H9 (cell line): ENCODE measurements at regions not wholly inside any gene's neighbourhood (a gene's known extent, or its start where the extent isn't known, plus 50 kb on each side); places are given as distances from the start of the nearest gene placed in this dataset.

Experiments
- DNase-seq: peaks from one replicate; pipeline ENCODE4 v3.0.0-alpha.2; 2017
- H2AFZ ChIP-seq: one replicate; pipeline ENCODE4 v1.6.1; 2013; ENCODE audit warnings: mild to moderate bottlenecking, low read length, control low read depth, moderate library complexity
- H2AK5ac ChIP-seq: 2 replicates; pipeline ENCODE4 v1.6.1; 2013; ENCODE audit warnings: low read length, control low read depth, mixed read lengths; ENCODE audit not compliant: insufficient read length
- H2BK120ac ChIP-seq: one replicate; pipeline ENCODE4 v1.6.1; 2013; ENCODE audit warnings: low read depth, mild to moderate bottlenecking, low read length, control low read depth, inconsistent platforms; ENCODE audit not compliant: poor library complexity, severe bottlenecking
- H2BK12ac ChIP-seq: 2 replicates; pipeline ENCODE4 v1.6.1; 2013; ENCODE audit warnings: low read length, control low read depth, mixed read lengths, low read depth; ENCODE audit not compliant: insufficient read length
- H2BK15ac ChIP-seq: 2 replicates; pipeline ENCODE4 v1.6.1; 2013; ENCODE audit warnings: low read depth, low read length, control low read depth
- H2BK20ac ChIP-seq: one replicate; pipeline ENCODE4 v1.6.1; 2013; ENCODE audit warnings: low read depth, mild to moderate bottlenecking, low read length, control low read depth, inconsistent platforms; ENCODE audit not compliant: poor library complexity, severe bottlenecking
- H2BK5ac ChIP-seq: 2 replicates; pipeline ENCODE4 v1.6.1; 2013; ENCODE audit warnings: low read length, control low read depth, mixed read lengths; ENCODE audit not compliant: insufficient read length
- H3K14ac ChIP-seq: 2 replicates; pipeline ENCODE4 v1.6.1; 2013; ENCODE audit warnings: low read length, control low read depth; ENCODE audit not compliant: insufficient read depth
- H3K18ac ChIP-seq: 2 replicates; pipeline ENCODE4 v1.6.1; 2013; ENCODE audit warnings: low read depth, mild to moderate bottlenecking, mixed read lengths, low read length, control low read depth; ENCODE audit not compliant: insufficient read length
- H3K23ac ChIP-seq: 2 replicates; pipeline ENCODE4 v1.6.1; 2013; ENCODE audit warnings: low read length, control low read depth, mixed read lengths, low read depth; ENCODE audit not compliant: insufficient read length
- H3K23me2 ChIP-seq: 2 replicates; pipeline ENCODE4 v1.6.1; 2013; ENCODE audit warnings: low read depth, mild to moderate bottlenecking, mixed read lengths, low read length, control low read depth; ENCODE audit not compliant: insufficient read length, poor library complexity, severe bottlenecking
- H3K27ac ChIP-seq: 2 replicates; pipeline ENCODE4 v1.5.1; 2013; ENCODE audit warnings: low read length, control low read depth, mixed read lengths, low read depth; ENCODE audit not compliant: insufficient read length
- H3K27me3 ChIP-seq: 2 replicates; pipeline ENCODE4 v1.6.1; 2013; ENCODE audit warnings: low read length, control low read depth, inconsistent platforms; ENCODE audit not compliant: insufficient read depth
- H3K4ac ChIP-seq: 2 replicates; pipeline ENCODE4 v1.6.1; 2013; ENCODE audit warnings: low read depth, mild to moderate bottlenecking, control low read depth, inconsistent platforms, low read length, moderate library complexity
- H3K4me1 ChIP-seq: 2 replicates; pipeline ENCODE4 v1.6.1; 2013; ENCODE audit warnings: low read length, control low read depth, inconsistent platforms; ENCODE audit not compliant: insufficient read depth
- H3K4me2 ChIP-seq: 2 replicates; pipeline ENCODE4 v1.6.1; 2013; ENCODE audit warnings: low read length, control low read depth, mixed read lengths; ENCODE audit not compliant: insufficient read length, insufficient read depth
- H3K56ac ChIP-seq: 2 replicates; pipeline ENCODE4 v1.6.1; 2013; ENCODE audit warnings: low read depth, mild to moderate bottlenecking, mixed read lengths, low read length, control low read depth; ENCODE audit not compliant: insufficient read length
- H3K79me1 ChIP-seq: 2 replicates; pipeline ENCODE4 v1.6.1; 2013; ENCODE audit warnings: low read depth, mild to moderate bottlenecking, moderate library complexity, low read length, control low read depth, inconsistent platforms; ENCODE audit not compliant: insufficient read depth, poor library complexity, severe bottlenecking
- H3K79me2 ChIP-seq: 2 replicates; pipeline ENCODE4 v1.6.1; 2013; ENCODE audit warnings: low read length, control low read depth, inconsistent platforms; ENCODE audit not compliant: insufficient read depth
- H3K9ac ChIP-seq: 2 replicates; pipeline ENCODE4 v1.6.1; 2013; ENCODE audit warnings: low read length, control low read depth, mixed read lengths; ENCODE audit not compliant: insufficient read length; ENCODE audit errors: extremely low read depth
- H3K9me3 ChIP-seq: one replicate; pipeline ENCODE4 v1.6.1; 2013; ENCODE audit warnings: low read depth, low read length, inconsistent platforms; ENCODE audit not compliant: control insufficient read depth
- H3T11ph ChIP-seq: one replicate; pipeline ENCODE4 v1.6.1; 2013; ENCODE audit warnings: mild to moderate bottlenecking, low read length, control low read depth, inconsistent platforms
- H4K20me1 ChIP-seq: one replicate; pipeline ENCODE4 v1.6.1; 2013; ENCODE audit not compliant: control insufficient read depth, insufficient read length, insufficient read depth
- H4K5ac ChIP-seq: 2 replicates; pipeline ENCODE4 v1.6.1; 2013; ENCODE audit warnings: low read depth, mild to moderate bottlenecking, mixed read lengths, low read length, control low read depth; ENCODE audit not compliant: insufficient read length
- H4K8ac ChIP-seq: replicated peaks from 2 replicates; pipeline ENCODE4 v1.6.1; 2013; ENCODE audit warnings: low read length, control low read depth, mixed read lengths, low read depth; ENCODE audit not compliant: insufficient read length
- H4K91ac ChIP-seq: 2 replicates; pipeline ENCODE4 v1.6.1; 2013; ENCODE audit warnings: low read depth, mild to moderate bottlenecking, moderate library complexity, mixed read lengths, low read length, control low read depth; ENCODE audit not compliant: insufficient read length
- H3K27ac Mint-ChIP-seq, 3 experiments: 2 replicates in 2 of 3; 3 replicates in 1 of 3; pipeline ENCODE4 v1.8.0; 2020 to 2021; ENCODE audit warnings: mixed read lengths in 3 of 3, mild to moderate bottlenecking in 1 of 3, moderate library complexity in 1 of 3
- H3K27me3 Mint-ChIP-seq: 2 replicates; pipeline ENCODE4 v1.8.0; 2021; ENCODE audit warnings: low read depth, mild to moderate bottlenecking, moderate library complexity, mixed read lengths
- H3K36me3 Mint-ChIP-seq, 3 experiments: 2 replicates in 2 of 3; 3 replicates in 1 of 3; pipeline ENCODE4 v1.8.0; 2020 to 2021; ENCODE audit warnings: low read depth in 3 of 3, mixed read lengths in 3 of 3; ENCODE audit not compliant: insufficient read depth in 1 of 3
- H3K4me1 Mint-ChIP-seq, 2 experiments: 2 replicates each; pipeline ENCODE4 v1.8.0; 2020; ENCODE audit warnings: mixed read lengths in 2 of 2
- H3K4me3 Mint-ChIP-seq, 2 experiments: 2 replicates in 1 of 2; 3 replicates in 1 of 2; pipeline ENCODE4 v1.8.0; 2020 to 2021; ENCODE audit warnings: mild to moderate bottlenecking in 2 of 2, mixed read lengths in 2 of 2, moderate library complexity in 1 of 2
- H3K9me3 Mint-ChIP-seq, 2 experiments: 2 replicates in 1 of 2; 3 replicates in 1 of 2; pipeline ENCODE4 v1.8.0; 2020; ENCODE audit warnings: mild to moderate bottlenecking in 2 of 2, mixed read lengths in 2 of 2, moderate library complexity in 1 of 2
- CTCF ChIP-seq: fragments of 200-600 bp; sonication (generic); conservative IDR thresholded peaks from 3 replicates; pipeline ENCODE4 v1.8.0; 2021; ENCODE audit warnings: antibody characterized with exemption, mild to moderate bottlenecking
- WGBS: extraction: QIAGEN DNeasy Blood & Tissue Kit; methylation state at CpG from one replicate; pipeline ENCODE4 v1.1.7; 2013; ENCODE audit warnings: missing lambda C conversion rate, low lambda C conversion rate, mixed read lengths; ENCODE audit not compliant: insufficient read length; ENCODE audit errors: extremely low coverage; 5-methylcytosine and 5-hydroxymethylcytosine counted together

DNA sequence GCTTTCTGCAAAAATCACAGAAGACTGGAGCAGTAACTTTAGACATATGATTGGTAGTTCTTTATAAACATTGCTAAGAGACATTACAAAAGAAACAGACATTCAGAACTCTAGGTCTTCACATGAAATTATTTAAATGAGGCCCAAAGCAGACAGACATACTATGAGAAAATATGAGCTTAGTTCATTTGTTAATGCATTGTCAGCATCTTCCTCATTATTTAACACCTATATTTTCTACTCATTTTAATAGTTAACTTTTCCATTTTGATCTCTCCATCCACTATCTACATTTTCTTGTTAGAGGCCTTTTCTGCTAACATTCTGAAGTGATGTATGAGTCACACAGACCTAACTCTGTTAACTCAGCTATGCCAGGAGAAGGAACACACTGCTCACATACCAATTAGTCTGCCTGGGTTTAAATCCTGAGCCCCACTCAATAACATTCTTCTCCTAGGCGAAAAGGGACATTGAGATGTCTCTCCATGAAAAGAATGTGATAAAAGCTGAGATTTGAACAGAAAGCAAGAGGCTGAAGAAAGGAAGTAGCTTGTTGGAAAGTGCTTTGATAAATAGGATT is 400.3 kb upstream of the PKDCC start:
- Histone ChIP-seq H4K5ac (no peak overlapping the region), H3T11ph (no peak overlapping the region), H3K18ac (no peak overlapping the region), H3K79me2 (no peaks in the 10 kb centered on the region), H3K23ac (no peak overlapping the region), H3K56ac (no peak overlapping the region), H2BK12ac (no peak overlapping the region), H3K4ac (no peak overlapping the region), H2AFZ (no peak overlapping the region), H3K14ac (no peak overlapping the region), H4K20me1 (no peaks in the 10 kb centered on the region), H3K79me1 (no peaks in the 10 kb centered on the region), H2BK120ac (no peak overlapping the region), H2AK5ac (no peak overlapping the region), H4K8ac (no peak overlapping the region), H2BK15ac (no peak overlapping the region), H3K23me2 (no peaks in the 10 kb centered on the region), H2BK5ac (no peak overlapping the region), H3K27ac (no peak overlapping the region), H3K27me3 (no peaks in the 10 kb centered on the region), H3K4me2 (no peak overlapping the region), H4K91ac (no peak overlapping the region), H2BK20ac (no peak overlapping the region), H3K9me3 (no peaks in the 10 kb centered on the region), H3K4me1 (no peaks in the 10 kb centered on the region), H3K9ac (no peak overlapping the region)
- WGBS: no CpG with 5 or more reads among the region's 1 CpG
- H3K4me1 Mint-ChIP-seq: no peaks in the 10 kb centered on the region
- H3K27ac Mint-ChIP-seq: no peak overlapping the region
- no peak for TF ChIP-seq CTCF
- no peaks in the 10 kb centered on the region for H3K9me3 Mint-ChIP-seq
- DNase-seq: no peak
- H3K36me3 Mint-ChIP-seq: no peaks in the 10 kb centered on the region
- no peak overlapping the region for H3K4me3 Mint-ChIP-seq
- no peaks in the 10 kb centered on the region for H3K27me3 Mint-ChIP-seq
